ENCODE measurements at regions not wholly inside any gene's neighbourhood (a gene's known extent, or its start where the extent isn't known, plus 50 kb on each side); places are given as distances from the start of the nearest gene placed in this dataset.

- Mint-ChIP-seq H3K36me3 (ENCODE audit: unreplicated experiment) (peaks cover 19% of the 10 kb centered on the region), H3K27me3 (ENCODE audit: unreplicated experiment) (no peaks in the 10 kb centered on the region), H3K4me1 (ENCODE audit: unreplicated experiment) (peaks cover 29% of the 10 kb centered on the region), H3K9me3 (ENCODE audit: unreplicated experiment) (no peaks in the 10 kb centered on the region), H3K4me3 (ENCODE audit: unreplicated experiment) (peak overlapping the region; percentile 51), H3K27ac (ENCODE audit: unreplicated experiment) (peak overlapping the region; percentile 1)
- DNase-seq (ENCODE audit: extremely low spot score, unreplicated experiment): no peak
- no peak for TF ChIP-seq CTCF (IDR thresholded peaks at IDR 0.05)
Measured at GRCh38 chr9:708182-708550, 133.3 kb upstream of the DMRT1 start.

GRCh38 chr9:708551-709432, 132.7 kb upstream of the DMRT1 start:
- Mint-ChIP-seq H3K4me1 (ENCODE audit: unreplicated experiment) (peaks cover 25% of the 10 kb centered on the region), H3K36me3 (ENCODE audit: unreplicated experiment) (peaks cover 19% of the 10 kb centered on the region), H3K9me3 (ENCODE audit: unreplicated experiment) (no peaks in the 10 kb centered on the region), H3K27me3 (ENCODE audit: unreplicated experiment) (no peaks in the 10 kb centered on the region), H3K27ac (ENCODE audit: unreplicated experiment) (peak overlapping the region; percentile 1), H3K4me3 (ENCODE audit: unreplicated experiment) (peak overlapping the region; percentile 51)
- TF ChIP-seq CTCF (IDR thresholded peaks at IDR 0.05): no peak
- DNase-seq (ENCODE audit: extremely low spot score, unreplicated experiment): no peak

- no peak overlapping the region for H3K27ac Mint-ChIP-seq (ENCODE audit: unreplicated experiment)
- DNase-seq (ENCODE audit: extremely low spot score, unreplicated experiment): no peak
- no peak for TF ChIP-seq CTCF (IDR thresholded peaks at IDR 0.05)
- H3K9me3 Mint-ChIP-seq (ENCODE audit: unreplicated experiment): no peaks in the 10 kb centered on the region
- peaks cover 21% of the 10 kb centered on the region for H3K36me3 Mint-ChIP-seq (ENCODE audit: unreplicated experiment)
- peaks cover 37% of the 10 kb centered on the region for H3K4me1 Mint-ChIP-seq (ENCODE audit: unreplicated experiment)
- H3K27me3 Mint-ChIP-seq (ENCODE audit: unreplicated experiment): no peaks in the 10 kb centered on the region
- H3K4me3 Mint-ChIP-seq (ENCODE audit: unreplicated experiment): no peak overlapping the region
Measured at GRCh38 chr9:710951-711745, 130.3 kb upstream of the DMRT1 start.

GRCh38 chr9:711761-712553, 129.5 kb upstream of the DMRT1 start:
- Mint-ChIP-seq H3K4me3 (ENCODE audit: unreplicated experiment) (no peak overlapping the region), H3K27ac (ENCODE audit: unreplicated experiment) (no peak overlapping the region), H3K9me3 (ENCODE audit: unreplicated experiment) (no peaks in the 10 kb centered on the region), H3K4me1 (ENCODE audit: unreplicated experiment) (peaks cover 31% of the 10 kb centered on the region), H3K36me3 (ENCODE audit: unreplicated experiment) (peaks cover 21% of the 10 kb centered on the region), H3K27me3 (ENCODE audit: unreplicated experiment) (no peaks in the 10 kb centered on the region)
- DNase-seq (ENCODE audit: extremely low spot score, unreplicated experiment): no peak
- TF ChIP-seq CTCF (IDR thresholded peaks at IDR 0.05): no peak

Data from osteocyte (in vitro differentiated cells).